DMS114 treated with DMSO at 0.1 percent for 48 hours (cell line): ENCODE measurements at regions not wholly inside any gene's neighbourhood (a gene's known extent, or its start where the extent isn't known, plus 50 kb on each side); places are given as distances from the start of the nearest gene placed in this dataset.

Source experiments
- DNase-seq: peaks from one replicate; lab custom pipeline; 2025; ENCODE audit not compliant: unreplicated experiment; lab: John Stamatoyannopoulos, UW

- no peak for DNase-seq
These were observed 138.3 kb downstream of the TOMM20 start for GRCh38 chr1:234990328-234990675.

- no peak for DNase-seq
These were observed 138.9 kb downstream of the TOMM20 start for GRCh38 chr1:234989479-234990327.

- DNase-seq, result no peak
These were observed 139.6 kb downstream of the TOMM20 start for GRCh38 chr1:234989019-234989418.

GRCh38 chr1:234988536-234988935, 140.1 kb downstream of the TOMM20 start:
- no peak for DNase-seq

GRCh38 chr1:234988155-234988517, 140.5 kb downstream of the TOMM20 start:
- no peak for DNase-seq

GRCh38 chr1:234987415-234988154, 141.1 kb downstream of the TOMM20 start:
- no peak for DNase-seq

GRCh38 chr1:234986750-234987414, 141.8 kb downstream of the TOMM20 start:
- no peak for DNase-seq

- DNase-seq, result no peak
These were observed 142.9 kb downstream of the TOMM20 start for GRCh38 chr1:234985516-234986294.

- DNase-seq, result no peak
These were observed 143.6 kb downstream of the TOMM20 start for GRCh38 chr1:234985007-234985370.

GRCh38 chr1:234983564-234984238, 144.9 kb downstream of the TOMM20 start:
- no peak for DNase-seq

GRCh38 chr1:234981758-234982157, 146.9 kb downstream of the TOMM20 start:
- DNase-seq, result no peak

- no peak for DNase-seq
These were observed 147.8 kb downstream of the TOMM20 start for GRCh38 chr1:234980645-234981396.

GRCh38 chr1:234980291-234980644, 148.4 kb downstream of the TOMM20 start:
- DNase-seq, result no peak

GRCh38 chr1:234979296-234980279, 149.0 kb downstream of the TOMM20 start:
- no peak for DNase-seq

GRCh38 chr1:234978397-234979295, 150.0 kb downstream of the TOMM20 start:
- DNase-seq, result no peak

- no peak for DNase-seq
These were observed 150.7 kb downstream of the TOMM20 start for GRCh38 chr1:234977875-234978396.

- no peak for DNase-seq
These were observed 151.6 kb downstream of the TOMM20 start for GRCh38 chr1:234976861-234977680.
